H1 (cell line): ENCODE measurements at regions not wholly inside any gene's neighbourhood (a gene's known extent, or its start where the extent isn't known, plus 50 kb on each side); places are given as distances from the start of the nearest gene placed in this dataset.

Experiments
- POLR2A ChIP-seq, 2 experiments: IDR thresholded peaks; 1 replicate in 1 of 2; 2 replicates in 1 of 2; pipeline ENCODE4 v1.6.1; 2011; ENCODE audit warnings: low read depth in 2 of 2, low read length in 2 of 2, mild to moderate bottlenecking in 2 of 2; ENCODE audit errors: control extremely low read depth in 1 of 2

DNA sequence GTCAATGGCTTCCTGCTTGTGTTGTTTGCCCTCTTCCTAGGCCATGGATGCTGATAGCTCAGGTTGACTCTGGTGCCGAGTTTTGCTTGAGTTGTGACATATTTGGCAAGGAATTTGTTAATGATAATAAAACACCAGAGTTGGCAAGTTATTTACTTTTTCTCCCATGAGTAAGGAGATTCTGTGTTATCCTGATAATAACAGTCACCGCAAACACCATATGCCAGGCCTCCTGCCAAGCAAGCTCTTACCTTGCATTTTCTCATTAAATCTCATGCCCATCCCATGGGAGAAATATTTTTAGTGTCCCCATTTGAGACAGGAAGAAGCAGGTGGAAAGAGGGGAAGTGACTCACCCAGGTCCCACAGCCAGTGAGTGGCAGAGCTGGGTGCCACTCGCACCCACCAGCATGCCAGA lies 67.4 kb upstream of the CLCN4 start (continued):
- no peak for TF ChIP-seq POLR2A (IDR thresholded peaks at IDR 0.05; ENCODE audit: control extremely low read depth in 1 of 2, low read depth in 2 of 2, low read length in 2 of 2)
- TF ChIP-seq, all 59 proteins: peak for 0
